DND-41 (cell line): ENCODE measurements at regions not wholly inside any gene's neighbourhood (a gene's known extent, or its start where the extent isn't known, plus 50 kb on each side); places are given as distances from the start of the nearest gene placed in this dataset.

Experiments
- ATAC-seq: fragments of 200-7000 bp; cut with Tn5 transposase; 3 replicates; pipeline ENCODE4 v1.9.1; 2021; ENCODE audit warnings: low read depth; ENCODE audit not compliant: insufficient read depth
- DNase-seq: peaks from one replicate; pipeline ENCODE4 v3.0.0-alpha.2; 2020
- H2AFZ ChIP-seq: 2 replicates; pipeline ENCODE4 v1.6.0; 2012; ENCODE audit warnings: low read depth, low read length
- H3K27ac ChIP-seq: 2 replicates; pipeline ENCODE4 v1.5.1; 2012; ENCODE audit warnings: low read length, inconsistent platforms
- H3K27me3 ChIP-seq: fragments of 200-600 bp; sonication (generic); 2 replicates; pipeline ENCODE4 v1.6.0; 2012; ENCODE audit warnings: low read length, mild to moderate bottlenecking, inconsistent platforms; ENCODE audit not compliant: insufficient read depth, poor library complexity
- H3K36me3 ChIP-seq: 2 replicates; pipeline ENCODE4 v1.5.1; 2012; ENCODE audit warnings: low read length, inconsistent platforms; ENCODE audit not compliant: insufficient read depth
- H3K4me1 ChIP-seq: 2 replicates; pipeline ENCODE4 v1.5.1; 2012; ENCODE audit warnings: mild to moderate bottlenecking, low read length; ENCODE audit not compliant: insufficient read depth
- H3K4me2 ChIP-seq: 2 replicates; pipeline ENCODE4 v1.6.0; 2012; ENCODE audit warnings: mild to moderate bottlenecking, moderate library complexity, low read length, inconsistent platforms; ENCODE audit not compliant: insufficient read depth
- H3K4me3 ChIP-seq, 2 experiments: fragments of 200-600 bp in 1 of 2; shearing (Covaris generic) in 1 of 2; 2 replicates each; pipeline ENCODE4 v1.5.1; 2012 to 2016; ENCODE audit warnings: inconsistent platforms in 2 of 2, low read length in 2 of 2, mild to moderate bottlenecking in 2 of 2, low read depth in 1 of 2, moderate library complexity in 1 of 2
- H3K79me2 ChIP-seq: 2 replicates; pipeline ENCODE4 v1.6.0; 2012; ENCODE audit warnings: low read length, inconsistent platforms; ENCODE audit not compliant: insufficient read depth
- H3K9ac ChIP-seq: 2 replicates; pipeline ENCODE4 v1.6.0; 2012; ENCODE audit warnings: low read depth, mild to moderate bottlenecking, inconsistent platforms, low read length, moderate library complexity
- H3K9me3 ChIP-seq: 2 replicates; pipeline ENCODE4 v1.5.1; 2012; ENCODE audit warnings: low read length, moderate library complexity, mild to moderate bottlenecking, inconsistent platforms; ENCODE audit not compliant: insufficient read depth, severe bottlenecking
- H4K20me1 ChIP-seq: 2 replicates; pipeline ENCODE4 v1.6.0; 2012; ENCODE audit warnings: low read length; ENCODE audit not compliant: insufficient read depth
- EZH2 ChIP-seq: IDR thresholded peaks from 3 replicates; pipeline ENCODE4 v1.6.1; 2012; ENCODE audit warnings: borderline replicate concordance, low read depth, mild to moderate bottlenecking, moderate library complexity, low read length, inconsistent platforms; ENCODE audit not compliant: severe bottlenecking
- TF ChIP-seq, protein P1 (sequence below): IDR thresholded peaks from 2 replicates; pipeline ENCODE4 v1.5.1; 2012; ENCODE audit warnings: borderline replicate concordance, low read length, moderate library complexity, mild to moderate bottlenecking; ENCODE audit not compliant: poor library complexity, severe bottlenecking; ENCODE audit errors: extremely low read depth

DNA sequence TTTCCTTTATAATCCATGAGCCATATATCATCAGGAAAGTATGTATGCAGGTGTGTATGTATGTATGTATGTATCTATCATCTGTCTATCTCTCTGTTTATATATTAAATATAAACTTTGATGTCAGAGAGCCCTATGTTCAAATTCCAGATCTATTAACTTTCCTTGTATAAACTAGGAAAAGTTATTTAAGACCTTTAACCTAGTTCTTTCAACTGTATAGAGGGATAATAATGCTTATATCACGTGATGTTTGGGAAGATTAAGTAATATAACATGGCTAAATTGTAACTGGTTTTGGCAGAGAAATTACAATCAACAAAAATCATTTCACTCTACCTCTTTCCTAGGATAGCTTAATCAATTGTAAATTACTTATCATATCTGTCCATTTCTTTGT lies 628.3 kb upstream of the IGFBP3 start:
- Histone ChIP-seq H3K9me3 (no peaks in the 10 kb centered on the region), H3K27me3 (no peaks in the 10 kb centered on the region), H3K4me2 (no peak overlapping the region), H3K9ac (no peak overlapping the region), H3K4me3 (no peak overlapping the region), H4K20me1 (no peaks in the 10 kb centered on the region), H3K36me3 (no peaks in the 10 kb centered on the region), H3K79me2 (no peaks in the 10 kb centered on the region), H3K4me1 (no peaks in the 10 kb centered on the region), H3K27ac (no peak overlapping the region), H2AFZ (no peak overlapping the region)
- ATAC-seq (no peak), DNase-seq (no peak)
- no peak for TF ChIP-seq EZH2
- TF ChIP-seq, protein P1, sequence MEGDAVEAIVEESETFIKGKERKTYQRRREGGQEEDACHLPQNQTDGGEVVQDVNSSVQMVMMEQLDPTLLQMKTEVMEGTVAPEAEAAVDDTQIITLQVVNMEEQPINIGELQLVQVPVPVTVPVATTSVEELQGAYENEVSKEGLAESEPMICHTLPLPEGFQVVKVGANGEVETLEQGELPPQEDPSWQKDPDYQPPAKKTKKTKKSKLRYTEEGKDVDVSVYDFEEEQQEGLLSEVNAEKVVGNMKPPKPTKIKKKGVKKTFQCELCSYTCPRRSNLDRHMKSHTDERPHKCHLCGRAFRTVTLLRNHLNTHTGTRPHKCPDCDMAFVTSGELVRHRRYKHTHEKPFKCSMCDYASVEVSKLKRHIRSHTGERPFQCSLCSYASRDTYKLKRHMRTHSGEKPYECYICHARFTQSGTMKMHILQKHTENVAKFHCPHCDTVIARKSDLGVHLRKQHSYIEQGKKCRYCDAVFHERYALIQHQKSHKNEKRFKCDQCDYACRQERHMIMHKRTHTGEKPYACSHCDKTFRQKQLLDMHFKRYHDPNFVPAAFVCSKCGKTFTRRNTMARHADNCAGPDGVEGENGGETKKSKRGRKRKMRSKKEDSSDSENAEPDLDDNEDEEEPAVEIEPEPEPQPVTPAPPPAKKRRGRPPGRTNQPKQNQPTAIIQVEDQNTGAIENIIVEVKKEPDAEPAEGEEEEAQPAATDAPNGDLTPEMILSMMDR, result no peak

DNA sequence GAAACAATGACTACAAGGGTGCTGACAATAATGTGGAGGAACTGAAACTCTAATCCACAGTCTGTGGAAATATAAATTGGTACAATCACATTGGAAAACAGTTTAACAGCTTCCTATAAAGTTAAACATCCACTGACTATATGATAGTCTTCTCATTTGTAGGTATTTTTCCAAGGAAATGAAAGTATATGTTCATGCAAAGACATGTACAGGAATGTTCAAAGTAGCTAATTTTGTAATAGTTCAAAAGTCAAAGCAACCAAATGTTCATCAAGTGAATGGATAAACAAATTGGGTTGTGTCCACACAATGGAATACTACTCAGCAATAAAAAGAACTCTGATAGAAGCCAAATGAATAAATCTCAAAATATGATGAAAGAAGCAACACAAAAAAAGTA lies 626.0 kb upstream of the IGFBP3 start:
- Histone ChIP-seq H3K4me1 (no peaks in the 10 kb centered on the region), H3K9me3 (no peaks in the 10 kb centered on the region), H3K36me3 (no peaks in the 10 kb centered on the region), H3K27ac (no peak overlapping the region), H3K79me2 (no peaks in the 10 kb centered on the region), H4K20me1 (no peaks in the 10 kb centered on the region), H2AFZ (no peak overlapping the region), H3K27me3 (no peaks in the 10 kb centered on the region), H3K9ac (no peak overlapping the region), H3K4me2 (no peak overlapping the region), H3K4me3 (no peak overlapping the region)
- DNase-seq, result no peak
- no peak for ATAC-seq
- TF ChIP-seq, protein P1, result no peak
- no peak for TF ChIP-seq EZH2

DNA sequence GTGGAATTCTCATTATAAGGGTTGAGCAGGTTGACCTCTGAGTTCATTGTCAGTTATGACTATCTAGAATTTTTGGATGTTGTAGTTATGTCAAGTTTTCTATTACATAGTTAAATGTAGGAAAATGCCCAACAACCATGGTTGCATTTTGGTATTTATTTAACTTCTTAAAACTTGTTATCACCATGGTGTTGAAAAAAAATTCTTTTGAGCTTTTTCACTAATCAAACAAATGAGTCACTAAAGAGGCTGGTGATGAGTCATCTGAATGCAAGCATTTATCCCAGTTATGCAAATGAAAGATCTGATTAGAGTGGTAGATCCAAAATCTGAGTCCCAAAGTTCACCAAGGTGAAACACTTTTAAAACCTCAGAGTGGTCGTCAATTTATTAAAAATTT lies 624.7 kb upstream of the IGFBP3 start:
- no peak for ATAC-seq

More for the DNA sequence above, 624.7 kb upstream of the IGFBP3 start:
- no peak overlapping the region for H2AFZ ChIP-seq
- no peaks in the 10 kb centered on the region for H3K27me3 ChIP-seq
- DNase-seq, result no peak
- TF ChIP-seq EZH2, result no peak
- TF ChIP-seq, protein P1, result no peak
- no peak overlapping the region for H3K4me3 ChIP-seq
- H3K4me1 ChIP-seq, result no peaks in the 10 kb centered on the region
- no peaks in the 10 kb centered on the region for H3K9me3 ChIP-seq
- H3K79me2 ChIP-seq, result no peaks in the 10 kb centered on the region
- no peaks in the 10 kb centered on the region for H4K20me1 ChIP-seq
- no peak overlapping the region for H3K9ac ChIP-seq
- H3K4me2 ChIP-seq, result no peak overlapping the region
- no peak overlapping the region for H3K27ac ChIP-seq
- no peaks in the 10 kb centered on the region for H3K36me3 ChIP-seq
